HEK293T (cell line): ENCODE measurements at regions not wholly inside any gene's neighbourhood (a gene's known extent, or its start where the extent isn't known, plus 50 kb on each side); places are given as distances from the start of the nearest gene placed in this dataset.
"Not testable (repeated sequence)": the region's sequence is repeated elsewhere in the genome, so short reads cannot be mapped to it uniquely, and the experiment has no call there.

ENCODE experiments used
- CTBP1 ChIP-seq: fragments of 450-650 bp; IDR thresholded peaks from 2 replicates; pipeline ENCODE4 v1.6.1; 2016; ENCODE audit warnings: borderline replicate concordance
- FOXM1 ChIP-seq: fragments of 450-650 bp; IDR thresholded peaks from 2 replicates; pipeline ENCODE4 v1.6.1; 2017; ENCODE audit warnings: mild to moderate bottlenecking, borderline replicate concordance
- SUZ12 ChIP-seq: fragments of 450-650 bp; IDR thresholded peaks from 2 replicates; pipeline ENCODE4 v1.6.1; 2016; ENCODE audit warnings: mild to moderate bottlenecking
- TARDBP ChIP-seq: fragments of 450-650 bp; IDR thresholded peaks from 2 replicates; pipeline ENCODE4 v1.6.1; 2016
- ZNF384 ChIP-seq: fragments of 450-650 bp; IDR thresholded peaks from 2 replicates; pipeline ENCODE4 v1.6.1; 2016

GRCh38 chr2:131717907-131718306, 190.2 kb downstream of the CCDC74A start:
- not testable (repeated sequence) for TF ChIP-seq ZNF384, CTBP1, FOXM1, TARDBP, SUZ12
